Ishikawa (cell line): ENCODE measurements at regions not wholly inside any gene's neighbourhood (a gene's known extent, or its start where the extent isn't known, plus 50 kb on each side); places are given as distances from the start of the nearest gene placed in this dataset.

Source experiments
- CREB1 ChIP-seq: IDR thresholded peaks from 2 replicates; pipeline ENCODE4 v1.6.1; 2012; ENCODE audit warnings: low read depth
- EGR1 ChIP-seq: IDR thresholded peaks from 2 replicates; pipeline ENCODE4 v1.6.1; 2012
- EP300 ChIP-seq: IDR thresholded peaks from 2 replicates; pipeline ENCODE4 v1.6.1; 2012; ENCODE audit warnings: borderline replicate concordance
- MAX ChIP-seq: IDR thresholded peaks from 2 replicates; pipeline ENCODE4 v1.6.1; 2012
- NFIC ChIP-seq: IDR thresholded peaks from 2 replicates; pipeline ENCODE4 v1.6.1; 2012
- REST ChIP-seq: IDR thresholded peaks from 2 replicates; pipeline ENCODE4 v1.6.1; 2012; ENCODE audit warnings: low read depth, mild to moderate bottlenecking
- TEAD4 ChIP-seq: IDR thresholded peaks from 2 replicates; pipeline ENCODE4 v1.6.1; 2012
- USF1 ChIP-seq: IDR thresholded peaks from 2 replicates; pipeline ENCODE4 v1.6.1; 2012
- ZBTB7A ChIP-seq: IDR thresholded peaks from 2 replicates; pipeline ENCODE4 v1.6.1; 2012; ENCODE audit warnings: low read depth

DNA sequence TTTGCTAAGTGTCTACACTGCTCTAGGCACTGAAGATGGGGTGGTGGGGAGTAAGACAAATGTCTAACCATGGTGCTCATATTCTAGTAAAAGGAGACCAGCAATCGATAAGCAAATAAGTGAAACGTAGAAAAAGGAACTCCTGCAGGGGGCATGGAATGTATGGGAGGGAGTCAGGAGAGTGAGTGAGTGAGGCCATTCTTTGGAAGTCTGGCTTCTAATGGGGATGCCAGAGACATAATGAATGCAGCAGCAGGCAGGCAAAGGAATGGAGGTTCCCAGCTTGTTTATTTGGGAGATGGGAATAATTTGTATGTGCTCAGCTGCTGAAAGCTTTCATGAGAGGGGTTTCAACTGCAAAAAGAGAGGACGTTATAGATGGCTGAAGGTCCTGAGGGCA lies 216.4 kb upstream of the DYNLRB2 start:
- TF ChIP-seq EP300, result no peak
- no peak for TF ChIP-seq REST
- TF ChIP-seq ZBTB7A, result no peak
- no peak for TF ChIP-seq CREB1
- TF ChIP-seq EGR1, result no peak
- TF ChIP-seq USF1, result no peak
- TF ChIP-seq NFIC, result no peak
- TF ChIP-seq TEAD4, result no peak
- TF ChIP-seq MAX, result no peak
